ENCODE measurements at regions not wholly inside any gene's neighbourhood (a gene's known extent, or its start where the extent isn't known, plus 50 kb on each side); places are given as distances from the start of the nearest gene placed in this dataset.

DNA sequence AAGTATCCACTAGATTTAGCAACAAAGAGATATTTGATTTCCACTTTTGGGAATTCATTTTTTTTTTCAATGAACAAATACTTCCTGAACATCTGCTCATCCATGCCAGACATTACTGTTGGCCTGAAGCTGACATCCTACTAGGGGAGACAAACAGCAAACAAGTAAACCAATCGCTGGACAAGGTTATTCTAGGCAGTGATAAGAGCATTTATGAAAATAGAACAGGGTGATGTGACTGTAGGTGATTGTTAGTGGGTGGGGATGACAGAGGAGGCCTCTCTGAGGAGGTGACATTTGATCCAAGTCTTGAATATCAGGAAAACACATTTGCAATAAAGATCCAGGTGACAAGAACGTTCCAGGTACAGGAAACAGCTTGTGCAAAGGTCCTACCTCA is 89.1 kb upstream of the FAM180A start:
- H3K36me3 Mint-ChIP-seq (ENCODE audit: low read depth): no peaks in the 10 kb centered on the region
- TF ChIP-seq, protein P1, sequence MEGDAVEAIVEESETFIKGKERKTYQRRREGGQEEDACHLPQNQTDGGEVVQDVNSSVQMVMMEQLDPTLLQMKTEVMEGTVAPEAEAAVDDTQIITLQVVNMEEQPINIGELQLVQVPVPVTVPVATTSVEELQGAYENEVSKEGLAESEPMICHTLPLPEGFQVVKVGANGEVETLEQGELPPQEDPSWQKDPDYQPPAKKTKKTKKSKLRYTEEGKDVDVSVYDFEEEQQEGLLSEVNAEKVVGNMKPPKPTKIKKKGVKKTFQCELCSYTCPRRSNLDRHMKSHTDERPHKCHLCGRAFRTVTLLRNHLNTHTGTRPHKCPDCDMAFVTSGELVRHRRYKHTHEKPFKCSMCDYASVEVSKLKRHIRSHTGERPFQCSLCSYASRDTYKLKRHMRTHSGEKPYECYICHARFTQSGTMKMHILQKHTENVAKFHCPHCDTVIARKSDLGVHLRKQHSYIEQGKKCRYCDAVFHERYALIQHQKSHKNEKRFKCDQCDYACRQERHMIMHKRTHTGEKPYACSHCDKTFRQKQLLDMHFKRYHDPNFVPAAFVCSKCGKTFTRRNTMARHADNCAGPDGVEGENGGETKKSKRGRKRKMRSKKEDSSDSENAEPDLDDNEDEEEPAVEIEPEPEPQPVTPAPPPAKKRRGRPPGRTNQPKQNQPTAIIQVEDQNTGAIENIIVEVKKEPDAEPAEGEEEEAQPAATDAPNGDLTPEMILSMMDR (IDR thresholded peaks at IDR 0.05): no peak
- no peak for DNase-seq
- no peaks in the 10 kb centered on the region for H3K27me3 Mint-ChIP-seq (ENCODE audit: low read depth, poor library complexity)
- H3K4me1 Mint-ChIP-seq: peaks cover 25% of the 10 kb centered on the region
- no peak overlapping the region for H3K4me3 Mint-ChIP-seq
- H3K27ac Mint-ChIP-seq: no peak overlapping the region
- H3K9me3 Mint-ChIP-seq: no peaks in the 10 kb centered on the region

DNA sequence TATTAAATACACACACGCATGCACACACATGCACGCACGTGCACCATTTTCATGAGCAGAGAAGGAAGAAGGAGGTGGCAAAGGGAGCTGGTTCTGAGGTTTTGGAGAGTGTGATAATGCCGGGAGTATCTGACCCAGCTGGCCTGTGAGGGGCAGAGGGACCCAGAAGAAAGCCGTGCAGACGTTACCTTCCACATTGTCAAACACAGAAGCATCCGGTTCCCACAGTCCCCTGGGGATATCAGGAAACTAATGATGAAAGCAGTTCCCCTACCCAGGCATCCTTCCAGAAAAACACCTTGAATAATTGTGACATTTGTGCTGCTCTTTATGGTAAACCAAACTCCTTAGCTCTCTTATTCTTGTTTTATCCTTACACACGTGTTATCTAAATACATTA is 85.7 kb upstream of the FAM180A start:
- Mint-ChIP-seq H3K36me3 (ENCODE audit: low read depth) (no peaks in the 10 kb centered on the region), H3K27ac (no peak overlapping the region), H3K9me3 (no peaks in the 10 kb centered on the region), H3K27me3 (ENCODE audit: low read depth, poor library complexity) (peaks cover 4% of the 10 kb centered on the region), H3K4me1 (peaks cover 37% of the 10 kb centered on the region), H3K4me3 (no peak overlapping the region)
- DNase-seq: no peak
- TF ChIP-seq, protein P1 (IDR thresholded peaks at IDR 0.05): no peak

DNA sequence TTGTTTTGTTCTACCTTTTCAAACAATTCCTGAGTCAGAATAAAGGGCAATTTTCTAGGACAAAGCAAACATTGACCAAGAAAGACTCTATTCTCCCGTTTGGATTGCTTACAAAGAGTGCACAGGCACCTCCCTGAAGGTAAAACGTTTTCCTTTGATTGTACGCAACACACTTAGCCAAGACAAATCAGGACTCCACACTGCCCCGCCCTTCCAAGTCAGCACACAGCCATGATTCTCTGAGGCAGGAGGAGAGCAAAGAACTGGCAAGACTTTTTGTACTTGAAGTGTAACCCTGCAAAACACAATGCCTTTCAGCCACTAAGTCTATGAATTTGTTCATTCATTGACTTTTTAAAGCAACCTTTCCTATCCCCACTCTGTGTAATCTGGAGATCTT is 85.0 kb upstream of the FAM180A start:
- Mint-ChIP-seq H3K36me3 (ENCODE audit: low read depth) (no peaks in the 10 kb centered on the region), H3K4me1 (peaks cover 43% of the 10 kb centered on the region), H3K4me3 (no peak overlapping the region), H3K27ac (no peak overlapping the region), H3K9me3 (no peaks in the 10 kb centered on the region), H3K27me3 (ENCODE audit: low read depth, poor library complexity) (peaks cover 4% of the 10 kb centered on the region)
- no peak for DNase-seq
- TF ChIP-seq, protein P1 (IDR thresholded peaks at IDR 0.05): no peak

DNA sequence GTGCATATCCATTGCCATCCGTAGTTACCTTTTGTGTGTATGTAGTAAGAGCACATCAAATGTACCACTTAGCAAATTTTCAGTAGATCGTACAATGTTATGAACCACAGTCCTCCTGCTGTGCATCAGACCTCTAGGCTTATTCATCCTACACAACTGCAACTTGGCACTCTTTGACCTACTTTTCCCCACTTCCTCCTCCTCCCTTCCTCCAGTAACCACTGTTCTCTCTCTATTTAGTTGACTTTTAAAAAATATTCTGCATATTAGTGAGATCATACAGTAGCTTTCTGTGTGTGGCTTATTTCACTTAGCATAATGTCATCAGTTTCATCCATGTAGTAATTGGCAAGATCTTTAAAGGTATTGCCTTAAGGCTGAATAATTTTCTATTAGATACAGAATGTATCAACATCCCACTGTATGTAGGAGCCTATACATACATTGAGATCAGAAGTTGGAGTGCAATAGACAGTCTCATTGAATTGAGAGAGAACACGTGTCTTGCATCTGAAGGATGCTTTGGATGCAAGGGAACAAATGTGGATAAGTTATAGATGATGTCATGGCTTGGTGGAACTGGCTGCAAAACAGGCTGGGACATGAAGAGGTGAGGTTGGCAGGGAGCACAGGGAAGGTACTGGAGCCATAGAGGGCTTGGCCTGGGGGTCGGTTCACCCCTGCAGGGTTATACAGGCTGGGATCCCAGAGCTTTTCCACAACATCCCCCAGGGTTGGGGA is 83.0 kb upstream of the FAM180A start:
- Mint-ChIP-seq H3K9me3 (no peaks in the 10 kb centered on the region), H3K27me3 (ENCODE audit: low read depth, poor library complexity) (peaks cover 4% of the 10 kb centered on the region), H3K4me3 (no peak overlapping the region), H3K4me1 (peaks cover 60% of the 10 kb centered on the region), H3K36me3 (ENCODE audit: low read depth) (no peaks in the 10 kb centered on the region), H3K27ac (no peak overlapping the region)
- TF ChIP-seq, protein P1 (IDR thresholded peaks at IDR 0.05): no peak
- no peak for DNase-seq

DNA sequence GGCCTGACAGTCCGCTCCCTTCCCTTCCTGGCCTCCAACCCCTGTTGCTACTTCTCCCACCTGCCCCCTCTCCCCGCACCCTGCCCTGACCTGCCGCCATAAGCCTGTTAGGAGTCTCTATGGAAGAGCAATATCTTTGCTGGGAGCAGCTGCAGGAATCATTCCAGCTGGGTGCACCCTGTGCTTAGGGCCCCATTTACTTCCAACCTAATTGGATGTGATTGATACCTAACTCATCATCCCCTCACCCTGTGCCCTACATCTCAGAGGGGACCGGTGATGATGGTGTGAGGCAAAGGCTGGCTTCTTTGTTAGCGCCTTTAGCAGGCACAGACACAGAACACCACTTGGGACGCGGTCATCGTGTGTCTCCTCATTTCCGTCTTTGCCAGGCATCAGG is 80.0 kb upstream of the FAM180A start:
- H3K27me3 Mint-ChIP-seq (ENCODE audit: low read depth, poor library complexity): peaks cover 4% of the 10 kb centered on the region
- H3K4me1 Mint-ChIP-seq: peaks cover 70% of the 10 kb centered on the region
- no peaks in the 10 kb centered on the region for H3K9me3 Mint-ChIP-seq
- no peak for DNase-seq
- TF ChIP-seq, protein P1 (IDR thresholded peaks at IDR 0.05): no peak
- no peak overlapping the region for H3K4me3 Mint-ChIP-seq
- H3K36me3 Mint-ChIP-seq (ENCODE audit: low read depth): no peaks in the 10 kb centered on the region
- peak overlapping the region; percentile 77 for H3K27ac Mint-ChIP-seq

DNA sequence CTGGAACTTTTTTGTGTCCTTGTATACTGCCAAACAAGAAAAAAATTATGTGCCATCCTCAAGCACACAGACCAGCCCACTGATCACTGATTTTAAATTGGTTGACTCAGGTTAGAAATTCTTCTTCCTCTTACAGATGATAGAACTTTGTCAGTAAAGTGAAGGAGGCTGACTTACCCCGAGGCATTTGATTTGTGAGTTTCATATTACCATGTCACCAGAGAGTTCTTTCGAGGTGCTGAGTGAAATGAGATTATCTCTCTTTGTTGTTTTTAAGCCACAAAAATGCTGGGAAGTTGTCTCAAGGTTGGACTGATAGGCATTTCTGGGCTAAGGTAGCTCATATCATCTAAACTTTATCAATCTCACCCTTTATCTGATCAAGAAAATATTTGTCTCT is 78.8 kb upstream of the FAM180A start:
- Mint-ChIP-seq H3K27me3 (ENCODE audit: low read depth, poor library complexity) (peaks cover 4% of the 10 kb centered on the region), H3K9me3 (no peaks in the 10 kb centered on the region), H3K36me3 (ENCODE audit: low read depth) (no peaks in the 10 kb centered on the region), H3K4me1 (peaks cover 63% of the 10 kb centered on the region), H3K4me3 (no peak overlapping the region), H3K27ac (no peak overlapping the region)
- TF ChIP-seq, protein P1 (IDR thresholded peaks at IDR 0.05): no peak
- DNase-seq: no peak
